ENCODE measurements at regions not wholly inside any gene's neighbourhood (a gene's known extent, or its start where the extent isn't known, plus 50 kb on each side); places are given as distances from the start of the nearest gene placed in this dataset.

DNA sequence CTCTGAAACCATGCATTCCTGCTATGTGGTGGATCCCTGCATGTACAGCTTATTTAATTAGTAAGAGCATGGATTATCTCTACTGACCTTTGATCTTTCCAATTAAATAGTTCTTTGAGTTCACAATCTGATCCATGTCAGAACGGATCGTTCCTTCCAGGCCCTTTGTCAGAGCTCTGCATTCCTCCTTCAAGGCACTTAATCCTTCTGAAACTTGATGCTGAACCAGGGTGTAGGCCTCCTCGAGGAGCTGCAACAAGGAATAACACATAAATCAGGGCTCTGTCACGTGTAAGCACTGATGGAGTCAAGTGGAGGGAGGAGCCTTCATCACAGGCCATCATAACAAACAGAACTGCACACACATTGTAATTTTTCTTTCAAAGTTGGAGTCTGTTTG, 68.4 kb upstream of the EDEM3 start:
- TF ChIP-seq, protein P1, sequence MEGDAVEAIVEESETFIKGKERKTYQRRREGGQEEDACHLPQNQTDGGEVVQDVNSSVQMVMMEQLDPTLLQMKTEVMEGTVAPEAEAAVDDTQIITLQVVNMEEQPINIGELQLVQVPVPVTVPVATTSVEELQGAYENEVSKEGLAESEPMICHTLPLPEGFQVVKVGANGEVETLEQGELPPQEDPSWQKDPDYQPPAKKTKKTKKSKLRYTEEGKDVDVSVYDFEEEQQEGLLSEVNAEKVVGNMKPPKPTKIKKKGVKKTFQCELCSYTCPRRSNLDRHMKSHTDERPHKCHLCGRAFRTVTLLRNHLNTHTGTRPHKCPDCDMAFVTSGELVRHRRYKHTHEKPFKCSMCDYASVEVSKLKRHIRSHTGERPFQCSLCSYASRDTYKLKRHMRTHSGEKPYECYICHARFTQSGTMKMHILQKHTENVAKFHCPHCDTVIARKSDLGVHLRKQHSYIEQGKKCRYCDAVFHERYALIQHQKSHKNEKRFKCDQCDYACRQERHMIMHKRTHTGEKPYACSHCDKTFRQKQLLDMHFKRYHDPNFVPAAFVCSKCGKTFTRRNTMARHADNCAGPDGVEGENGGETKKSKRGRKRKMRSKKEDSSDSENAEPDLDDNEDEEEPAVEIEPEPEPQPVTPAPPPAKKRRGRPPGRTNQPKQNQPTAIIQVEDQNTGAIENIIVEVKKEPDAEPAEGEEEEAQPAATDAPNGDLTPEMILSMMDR (IDR thresholded peaks at IDR 0.05), result no peak
- TF ChIP-seq POLR2A (IDR thresholded peaks at IDR 0.05), result no peak
